H9 (cell line): ENCODE measurements at regions not wholly inside any gene's neighbourhood (a gene's known extent, or its start where the extent isn't known, plus 50 kb on each side); places are given as distances from the start of the nearest gene placed in this dataset.

Experiments
- DNase-seq: peaks from one replicate; pipeline ENCODE4 v3.0.0-alpha.2; 2017
- H2AFZ ChIP-seq: one replicate; pipeline ENCODE4 v1.6.1; 2013; ENCODE audit warnings: mild to moderate bottlenecking, low read length, control low read depth, moderate library complexity
- H2AK5ac ChIP-seq: 2 replicates; pipeline ENCODE4 v1.6.1; 2013; ENCODE audit warnings: low read length, control low read depth, mixed read lengths; ENCODE audit not compliant: insufficient read length
- H2BK120ac ChIP-seq: one replicate; pipeline ENCODE4 v1.6.1; 2013; ENCODE audit warnings: low read depth, mild to moderate bottlenecking, low read length, control low read depth, inconsistent platforms; ENCODE audit not compliant: poor library complexity, severe bottlenecking
- H2BK12ac ChIP-seq: 2 replicates; pipeline ENCODE4 v1.6.1; 2013; ENCODE audit warnings: low read length, control low read depth, mixed read lengths, low read depth; ENCODE audit not compliant: insufficient read length
- H2BK15ac ChIP-seq: 2 replicates; pipeline ENCODE4 v1.6.1; 2013; ENCODE audit warnings: low read depth, low read length, control low read depth
- H2BK20ac ChIP-seq: one replicate; pipeline ENCODE4 v1.6.1; 2013; ENCODE audit warnings: low read depth, mild to moderate bottlenecking, low read length, control low read depth, inconsistent platforms; ENCODE audit not compliant: poor library complexity, severe bottlenecking
- H2BK5ac ChIP-seq: 2 replicates; pipeline ENCODE4 v1.6.1; 2013; ENCODE audit warnings: low read length, control low read depth, mixed read lengths; ENCODE audit not compliant: insufficient read length
- H3K14ac ChIP-seq: 2 replicates; pipeline ENCODE4 v1.6.1; 2013; ENCODE audit warnings: low read length, control low read depth; ENCODE audit not compliant: insufficient read depth
- H3K18ac ChIP-seq: 2 replicates; pipeline ENCODE4 v1.6.1; 2013; ENCODE audit warnings: low read depth, mild to moderate bottlenecking, mixed read lengths, low read length, control low read depth; ENCODE audit not compliant: insufficient read length
- H3K23ac ChIP-seq: 2 replicates; pipeline ENCODE4 v1.6.1; 2013; ENCODE audit warnings: low read length, control low read depth, mixed read lengths, low read depth; ENCODE audit not compliant: insufficient read length
- H3K23me2 ChIP-seq: 2 replicates; pipeline ENCODE4 v1.6.1; 2013; ENCODE audit warnings: low read depth, mild to moderate bottlenecking, mixed read lengths, low read length, control low read depth; ENCODE audit not compliant: insufficient read length, poor library complexity, severe bottlenecking
- H3K27ac ChIP-seq: 2 replicates; pipeline ENCODE4 v1.5.1; 2013; ENCODE audit warnings: low read length, control low read depth, mixed read lengths, low read depth; ENCODE audit not compliant: insufficient read length
- H3K27me3 ChIP-seq: 2 replicates; pipeline ENCODE4 v1.6.1; 2013; ENCODE audit warnings: low read length, control low read depth, inconsistent platforms; ENCODE audit not compliant: insufficient read depth
- H3K4ac ChIP-seq: 2 replicates; pipeline ENCODE4 v1.6.1; 2013; ENCODE audit warnings: low read depth, mild to moderate bottlenecking, control low read depth, inconsistent platforms, low read length, moderate library complexity
- H3K4me1 ChIP-seq: 2 replicates; pipeline ENCODE4 v1.6.1; 2013; ENCODE audit warnings: low read length, control low read depth, inconsistent platforms; ENCODE audit not compliant: insufficient read depth
- H3K4me2 ChIP-seq: 2 replicates; pipeline ENCODE4 v1.6.1; 2013; ENCODE audit warnings: low read length, control low read depth, mixed read lengths; ENCODE audit not compliant: insufficient read length, insufficient read depth
- H3K56ac ChIP-seq: 2 replicates; pipeline ENCODE4 v1.6.1; 2013; ENCODE audit warnings: low read depth, mild to moderate bottlenecking, mixed read lengths, low read length, control low read depth; ENCODE audit not compliant: insufficient read length
- H3K79me1 ChIP-seq: 2 replicates; pipeline ENCODE4 v1.6.1; 2013; ENCODE audit warnings: low read depth, mild to moderate bottlenecking, moderate library complexity, low read length, control low read depth, inconsistent platforms; ENCODE audit not compliant: insufficient read depth, poor library complexity, severe bottlenecking
- H3K79me2 ChIP-seq: 2 replicates; pipeline ENCODE4 v1.6.1; 2013; ENCODE audit warnings: low read length, control low read depth, inconsistent platforms; ENCODE audit not compliant: insufficient read depth
- H3K9ac ChIP-seq: 2 replicates; pipeline ENCODE4 v1.6.1; 2013; ENCODE audit warnings: low read length, control low read depth, mixed read lengths; ENCODE audit not compliant: insufficient read length; ENCODE audit errors: extremely low read depth
- H3K9me3 ChIP-seq: one replicate; pipeline ENCODE4 v1.6.1; 2013; ENCODE audit warnings: low read depth, low read length, inconsistent platforms; ENCODE audit not compliant: control insufficient read depth
- H3T11ph ChIP-seq: one replicate; pipeline ENCODE4 v1.6.1; 2013; ENCODE audit warnings: mild to moderate bottlenecking, low read length, control low read depth, inconsistent platforms
- H4K20me1 ChIP-seq: one replicate; pipeline ENCODE4 v1.6.1; 2013; ENCODE audit not compliant: control insufficient read depth, insufficient read length, insufficient read depth
- H4K5ac ChIP-seq: 2 replicates; pipeline ENCODE4 v1.6.1; 2013; ENCODE audit warnings: low read depth, mild to moderate bottlenecking, mixed read lengths, low read length, control low read depth; ENCODE audit not compliant: insufficient read length
- H4K8ac ChIP-seq: replicated peaks from 2 replicates; pipeline ENCODE4 v1.6.1; 2013; ENCODE audit warnings: low read length, control low read depth, mixed read lengths, low read depth; ENCODE audit not compliant: insufficient read length
- H4K91ac ChIP-seq: 2 replicates; pipeline ENCODE4 v1.6.1; 2013; ENCODE audit warnings: low read depth, mild to moderate bottlenecking, moderate library complexity, mixed read lengths, low read length, control low read depth; ENCODE audit not compliant: insufficient read length
- H3K27ac Mint-ChIP-seq, 3 experiments: 2 replicates in 2 of 3; 3 replicates in 1 of 3; pipeline ENCODE4 v1.8.0; 2020 to 2021; ENCODE audit warnings: mixed read lengths in 3 of 3, mild to moderate bottlenecking in 1 of 3, moderate library complexity in 1 of 3
- H3K27me3 Mint-ChIP-seq: 2 replicates; pipeline ENCODE4 v1.8.0; 2021; ENCODE audit warnings: low read depth, mild to moderate bottlenecking, moderate library complexity, mixed read lengths
- H3K36me3 Mint-ChIP-seq, 3 experiments: 2 replicates in 2 of 3; 3 replicates in 1 of 3; pipeline ENCODE4 v1.8.0; 2020 to 2021; ENCODE audit warnings: low read depth in 3 of 3, mixed read lengths in 3 of 3; ENCODE audit not compliant: insufficient read depth in 1 of 3
- H3K4me1 Mint-ChIP-seq, 2 experiments: 2 replicates each; pipeline ENCODE4 v1.8.0; 2020; ENCODE audit warnings: mixed read lengths in 2 of 2
- H3K4me3 Mint-ChIP-seq, 2 experiments: 2 replicates in 1 of 2; 3 replicates in 1 of 2; pipeline ENCODE4 v1.8.0; 2020 to 2021; ENCODE audit warnings: mild to moderate bottlenecking in 2 of 2, mixed read lengths in 2 of 2, moderate library complexity in 1 of 2
- H3K9me3 Mint-ChIP-seq, 2 experiments: 2 replicates in 1 of 2; 3 replicates in 1 of 2; pipeline ENCODE4 v1.8.0; 2020; ENCODE audit warnings: mild to moderate bottlenecking in 2 of 2, mixed read lengths in 2 of 2, moderate library complexity in 1 of 2
- CTCF ChIP-seq: fragments of 200-600 bp; sonication (generic); conservative IDR thresholded peaks from 3 replicates; pipeline ENCODE4 v1.8.0; 2021; ENCODE audit warnings: antibody characterized with exemption, mild to moderate bottlenecking
- WGBS: extraction: QIAGEN DNeasy Blood & Tissue Kit; methylation state at CpG from one replicate; pipeline ENCODE4 v1.1.7; 2013; ENCODE audit warnings: missing lambda C conversion rate, low lambda C conversion rate, mixed read lengths; ENCODE audit not compliant: insufficient read length; ENCODE audit errors: extremely low coverage; 5-methylcytosine and 5-hydroxymethylcytosine counted together

DNA sequence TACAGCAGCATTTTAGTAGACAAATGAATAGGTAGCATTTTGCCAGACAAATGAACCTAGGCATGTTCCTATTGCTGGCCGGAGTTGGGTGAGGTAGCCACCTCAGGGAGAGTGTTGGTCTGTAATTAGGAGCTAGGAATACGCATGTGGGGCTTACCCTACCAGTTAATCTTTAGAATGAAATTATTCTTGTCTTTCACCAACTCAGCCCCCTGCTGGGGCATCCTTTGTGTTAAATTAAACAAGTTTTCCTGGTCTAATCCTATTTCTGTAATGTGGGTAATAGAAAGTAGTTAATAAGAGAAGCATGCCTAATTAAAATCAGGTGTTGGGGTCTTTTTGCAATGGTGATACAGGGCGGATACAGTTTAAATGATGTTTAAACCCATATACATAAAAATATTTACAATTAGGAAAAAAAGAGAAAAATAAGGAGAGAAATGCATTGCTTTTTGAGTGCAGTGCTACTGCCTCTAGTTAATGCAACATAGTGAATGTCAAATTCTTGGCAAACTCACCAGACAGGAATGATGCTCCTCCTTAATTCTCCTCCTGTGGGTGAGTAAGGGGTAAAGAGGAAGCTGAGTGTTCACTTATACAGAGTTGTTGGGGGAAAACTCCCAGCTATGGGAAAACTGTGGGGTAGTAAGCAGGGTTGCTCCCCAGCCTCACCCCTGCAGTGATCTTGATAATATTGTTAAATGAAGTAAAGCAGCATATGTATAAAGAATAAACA lies 276.4 kb upstream of the EDNRB start:
- no peaks in the 10 kb centered on the region for H3K4me1 ChIP-seq
- no peaks in the 10 kb centered on the region for H3K79me2 ChIP-seq
- H2BK12ac ChIP-seq, result no peak overlapping the region
- H3K4ac ChIP-seq, result no peak overlapping the region
- no peak overlapping the region for H3K56ac ChIP-seq
- H4K20me1 ChIP-seq, result no peaks in the 10 kb centered on the region
- peaks cover 12 to 15% of the 10 kb centered on the region in 2 experiments for H3K4me1 Mint-ChIP-seq
- no peaks in the 10 kb centered on the region for H3K36me3 Mint-ChIP-seq
- TF ChIP-seq CTCF, result no peak
- H3K79me1 ChIP-seq, result no peaks in the 10 kb centered on the region
- no peak overlapping the region for H4K8ac ChIP-seq
- H4K91ac ChIP-seq, result no peak overlapping the region
- H3K18ac ChIP-seq, result no peak overlapping the region
- H3K9me3 ChIP-seq, result no peaks in the 10 kb centered on the region
- H2BK5ac ChIP-seq, result no peak overlapping the region
- no peak overlapping the region for H2BK20ac ChIP-seq
- no peaks in the 10 kb centered on the region for H3K23me2 ChIP-seq
- no peaks in the 10 kb centered on the region for H3K9me3 Mint-ChIP-seq
- no peak overlapping the region for H3K23ac ChIP-seq
- no peak overlapping the region for H2AK5ac ChIP-seq
- H2BK120ac ChIP-seq, result no peak overlapping the region
- H4K5ac ChIP-seq, result no peak overlapping the region
- no peak overlapping the region for H2BK15ac ChIP-seq
- H3K9ac ChIP-seq, result no peak overlapping the region
- DNase-seq, result no peak
- H3K27me3 Mint-ChIP-seq, result no peaks in the 10 kb centered on the region
- H3K14ac ChIP-seq, result no peak overlapping the region
- H3K27ac Mint-ChIP-seq, result no peak overlapping the region
- no CpG with 5 or more reads among the region's 3 CpGs for WGBS
- H3T11ph ChIP-seq, result no peak overlapping the region
- H3K4me3 Mint-ChIP-seq, result no peak overlapping the region
- no peak overlapping the region for H2AFZ ChIP-seq
- H3K27me3 ChIP-seq, result no peaks in the 10 kb centered on the region
- H3K27ac ChIP-seq, result no peak overlapping the region
- H3K4me2 ChIP-seq, result no peak overlapping the region
